K562 (cell line): ENCODE measurements at regions not wholly inside any gene's neighbourhood (a gene's known extent, or its start where the extent isn't known, plus 50 kb on each side); places are given as distances from the start of the nearest gene placed in this dataset.

ENCODE experiments used
- ATAC-seq: fragments of 200-7000 bp; cut with Tn5 transposase; 3 replicates; pipeline ENCODE4 v1.9.1; 2020; ENCODE audit warnings: moderate library complexity
- BruUV-seq: library from RNA; stranded (reverse); fragments of 400-500 nt; replicated peaks from 2 replicates; lab custom pipeline; 2021; lab: Mats Ljungman, UMichigan
- CTCF ChIA-PET: fragments of 300-600 bp; formaldehyde crosslinking; extraction: SDS; loops from one replicate; lab custom pipeline; 2021; ENCODE audit warnings: low intra/inter-chr PET ratio; lab: Yijun Ruan, JAX
- POLR2A ChIA-PET: fragments of 300-600, 350-650 bp; sonication (Branson Sonifier 250); formaldehyde crosslinking; extraction: SDS; loops from one replicate; lab custom pipeline; 2021; ENCODE audit warnings: antibody characterized with exemption, inconsistent platforms; lab: Yijun Ruan, JAX
- DNase-seq, 4 experiments: peaks; one replicate each; pipeline versions ENCODE4 v3.0.0 to v3.0.0-alpha.2; 2011 to 2018; ENCODE audit warnings: low spot score in 3 of 4, mixed read lengths in 3 of 4; ENCODE audit errors: extremely low read depth in 1 of 4
- FAIRE-seq: peaks from 2 replicates; lab custom pipeline; 2011; peaks lifted over from hg19 to GRCh38; lab: Jason Lieb, UNC
- H2AFZ ChIP-seq: 2 replicates; pipeline ENCODE4 v1.6.0; 2011; ENCODE audit warnings: low read depth, low read length, control low read depth, inconsistent platforms
- H3K27ac ChIP-seq: fragments of 200-600 bp; 3 replicates; pipeline ENCODE4 v1.8.0; 2011; ENCODE audit warnings: low read depth, mild to moderate bottlenecking, control low read depth, inconsistent platforms, low read length, moderate library complexity, mixed read lengths; ENCODE audit errors: extremely low read depth
- H3K27me3 ChIP-seq, 2 experiments: fragments of 300-600 bp in 1 of 2; 2 replicates in 1 of 2; 3 replicates in 1 of 2; pipeline versions ENCODE4 v1.6.0 to v1.8.0; 2011; ENCODE audit warnings: inconsistent platforms in 2 of 2, low read length in 2 of 2, mild to moderate bottlenecking in 1 of 2, mixed read lengths in 1 of 2, moderate library complexity in 1 of 2; ENCODE audit not compliant: control insufficient read depth in 2 of 2, insufficient read depth in 2 of 2
- H3K36me3 ChIP-seq: fragments of 300-600 bp; 3 replicates; pipeline ENCODE4 v1.8.0; 2011; ENCODE audit warnings: mild to moderate bottlenecking, low read length, inconsistent platforms; ENCODE audit not compliant: control insufficient read depth, insufficient read depth
- H3K4me1 ChIP-seq, 2 experiments: fragments of 200-600 bp in 1 of 2; replicated peaks in 1 of 2; 2 replicates in 1 of 2; 3 replicates in 1 of 2; pipeline versions ENCODE4 v1.5.1 to v1.8.0; 2011; ENCODE audit warnings: inconsistent platforms in 2 of 2, low read length in 2 of 2, mild to moderate bottlenecking in 1 of 2, mixed read lengths in 1 of 2, moderate library complexity in 1 of 2; ENCODE audit not compliant: control insufficient read depth in 2 of 2, insufficient read depth in 2 of 2
- H3K4me2 ChIP-seq: 2 replicates; pipeline ENCODE4 v1.6.1; 2011; ENCODE audit warnings: low read length, control low read depth, inconsistent platforms, mixed read lengths; ENCODE audit not compliant: insufficient read depth
- H3K4me3 ChIP-seq: fragments of 200-600 bp; sonication (generic), shearing (Covaris generic); 2 replicates; pipeline ENCODE4 v1.5.1; 2016; ENCODE audit warnings: control low read depth, inconsistent platforms
- H3K79me2 ChIP-seq: fragments of 200-600 bp; 3 replicates; pipeline ENCODE4 v1.8.0; 2011; ENCODE audit warnings: low read length, inconsistent platforms; ENCODE audit not compliant: control insufficient read depth, insufficient read depth
- H3K9ac ChIP-seq, 2 experiments: 2 replicates each; pipeline versions ENCODE4 v1.6.0 to v1.6.1; 2011; ENCODE audit warnings: low read depth in 2 of 2, low read length in 2 of 2, control low read depth in 1 of 2, inconsistent platforms in 1 of 2, mild to moderate bottlenecking in 1 of 2, mixed read lengths in 1 of 2; ENCODE audit not compliant: insufficient read depth in 1 of 2
- H3K9me1 ChIP-seq: one replicate; pipeline ENCODE4 v1.6.0; 2011; ENCODE audit warnings: inconsistent platforms, mild to moderate bottlenecking, low read length, moderate library complexity; ENCODE audit not compliant: control insufficient read depth, insufficient read depth
- H3K9me3 ChIP-seq: replicated peaks from 2 replicates; pipeline ENCODE4 v1.5.1; 2011; ENCODE audit warnings: low read depth, low read length, inconsistent platforms; ENCODE audit not compliant: control insufficient read depth, insufficient read depth
- H4K20me1 ChIP-seq: replicated peaks from 2 replicates; pipeline ENCODE4 v1.6.1; 2011; ENCODE audit warnings: low read length, inconsistent platforms, mixed read lengths; ENCODE audit not compliant: control insufficient read depth, insufficient read depth
- CREB3L1 ChIP-seq: fragments of 450-650 bp; IDR thresholded peaks from 2 replicates; pipeline ENCODE4 v1.6.1; 2014; ENCODE audit warnings: low read depth, mild to moderate bottlenecking, moderate library complexity, borderline replicate concordance
- HNRNPK ChIP-seq: fragments of 200-400 bp; formaldehyde crosslinking; IDR thresholded peaks from one replicate; pipeline ENCODE4 v1.6.1; 2018; ENCODE audit warnings: mild to moderate bottlenecking, low read depth, low read length; ENCODE audit not compliant: poor library complexity, severe bottlenecking
- KDM5B ChIP-seq: fragments of 200-600 bp; sonication (generic); IDR thresholded peaks from 2 replicates; pipeline ENCODE4 v1.6.1; 2012; ENCODE audit warnings: low read depth, mild to moderate bottlenecking, moderate library complexity, low read length, control low read depth, inconsistent platforms; ENCODE audit not compliant: insufficient replicate concordance
- MEF2A ChIP-seq: IDR thresholded peaks from 2 replicates; pipeline ENCODE4 v1.6.1; 2011; ENCODE audit warnings: low read depth, mild to moderate bottlenecking, low read length, moderate library complexity; ENCODE audit not compliant: control insufficient read depth
- MTA1 ChIP-seq: fragments of 450-650 bp; IDR thresholded peaks from 2 replicates; pipeline ENCODE4 v1.6.1; 2017; ENCODE audit warnings: borderline replicate concordance
- NBN ChIP-seq: fragments of 450-650 bp; IDR thresholded peaks from 2 replicates; pipeline ENCODE4 v1.6.1; 2016; ENCODE audit warnings: low read depth, mild to moderate bottlenecking
- NR2C1 ChIP-seq, 2 experiments: fragments of 450-650 bp; IDR thresholded peaks; 2 replicates each; pipeline ENCODE4 v1.6.1; 2017; ENCODE audit warnings: mild to moderate bottlenecking in 2 of 2, antibody characterized with exemption in 1 of 2, inconsistent platforms in 1 of 2, missing compliant biosample characterization in 1 of 2, missing genetic modification characterization in 1 of 2
- NR4A1 ChIP-seq, 2 experiments: fragments of 250-450 bp in 1 of 2; fragments of 450-650 bp in 1 of 2; sonication (Bioruptor Pico) in 1 of 2; IDR thresholded peaks; 2 replicates each; pipeline versions ENCODE4 v1.4.0 to v1.6.1; 2016 to 2020; ENCODE audit warnings: mild to moderate bottlenecking in 2 of 2, missing compliant biosample characterization in 1 of 2, missing genetic modification characterization in 1 of 2, moderate library complexity in 1 of 2
- SMARCE1 ChIP-seq: fragments of 450-650 bp; IDR thresholded peaks from 2 replicates; pipeline ENCODE4 v1.7.1; 2016; ENCODE audit warnings: mild to moderate bottlenecking
- SNAPC5 ChIP-seq: fragments of 250-450 bp; sonication (Bioruptor Pico); IDR thresholded peaks from 2 replicates; pipeline ENCODE4 v1.8.0; 2021; ENCODE audit warnings: moderate library complexity, mild to moderate bottlenecking, inconsistent platforms
- ZNF133 ChIP-seq: fragments of 250-450 bp; sonication (Bioruptor Pico); IDR thresholded peaks from 2 replicates; pipeline ENCODE4 v1.4.0; 2020; ENCODE audit warnings: mild to moderate bottlenecking
- ZNF395 ChIP-seq: fragments of 200-800 bp; sonication (Bioruptor generic); IDR thresholded peaks from 2 replicates; pipeline ENCODE4 v1.6.1; 2017; ENCODE audit warnings: missing genetic modification characterization, missing compliant biosample characterization
- WGBS: fragments of 100-300 bp; shearing (Covaris generic); methylation state at CpG from one replicate; pipeline ENCODE4 v1.1.6; 2016; ENCODE audit warnings: low coverage, mixed read lengths; ENCODE audit not compliant: insufficient coverage; ENCODE audit errors: missing lambda C conversion rate; 5-methylcytosine and 5-hydroxymethylcytosine counted together
- in situ Hi-C: fragments of 300-500 bp; cut with MboI; formaldehyde crosslinking; loops from 4 replicates; pipeline ENCODE4 v1.15.0; 2018; ENCODE audit warnings: inconsistent platforms, mixed read lengths
- intact Hi-C: fragments of 100-400 bp; cut with micrococcal nuclease; formaldehyde crosslinking; loops from 2 replicates; pipeline ENCODE4 v1.14.2; 2022

- H3K9me3 ChIP-seq: no peaks in the 10 kb centered on the region
- BruUV-seq: no TSS peak
- CTCF ChIA-PET: no interaction called here
- no peak overlapping the region for H2AFZ ChIP-seq
- in situ Hi-C loops (no loop called here), intact Hi-C loops (no loop called here)
- POLR2A ChIA-PET: no interaction called here
- H3K9ac ChIP-seq: no peak overlapping the region
- no peaks in the 10 kb centered on the region for H4K20me1 ChIP-seq
- H3K79me2 ChIP-seq: no peaks in the 10 kb centered on the region
- 0% methylated on average over 1 of the region's 1 CpG for whole genome bisulfite sequencing
- no peaks in the 10 kb centered on the region for H3K4me1 ChIP-seq
- no peak overlapping the region for H3K27ac ChIP-seq
- H3K36me3 ChIP-seq: no peaks in the 10 kb centered on the region
- no peak overlapping the region for H3K4me2 ChIP-seq
- ATAC-seq: no peak
- no peak for FAIRE-seq
- H3K4me3 ChIP-seq: no peak overlapping the region
- no peak for DNase-seq
- no peak for TF ChIP-seq MEF2A
- no peak for TF ChIP-seq ZNF133
- no peak for TF ChIP-seq NR2C1 (IDR thresholded peaks at IDR 0.05)
- TF ChIP-seq NR2C1 (tag; IDR thresholded peaks at IDR 0.05): no peak
- no peak for TF ChIP-seq NR4A1 (CRISPR knock-in tag; IDR thresholded peaks at IDR 0.05)
- TF ChIP-seq NR4A1 (tag; IDR thresholded peaks at IDR 0.05): no peak
- no peak for TF ChIP-seq KDM5B
- TF ChIP-seq MTA1: no peak
- no peak for TF ChIP-seq NBN
- TF ChIP-seq HNRNPK: no peak
- TF ChIP-seq ZNF395: no peak
- no peak for TF ChIP-seq SMARCE1
- no peak for TF ChIP-seq SNAPC5 (CRISPR knock-in tag)
- no peak for TF ChIP-seq CREB3L1
- H3K27me3 ChIP-seq: peaks cover 0 to 7% of the 10 kb centered on the region in 2 experiments; a peak in 1 of 5 replicates
- no peaks in the 10 kb centered on the region for H3K9me1 ChIP-seq
Observed at GRCh38 chr5:102691434-102691833, 63.7 kb upstream of the PAM start.
